HEK293T (cell line): ENCODE measurements at regions not wholly inside any gene's neighbourhood (a gene's known extent, or its start where the extent isn't known, plus 50 kb on each side); places are given as distances from the start of the nearest gene placed in this dataset.

Source experiments
- ARNT ChIP-seq: fragments of 450-650 bp; IDR thresholded peaks from 2 replicates; pipeline ENCODE4 v1.6.1; 2017; ENCODE audit warnings: mild to moderate bottlenecking
- BHLHE40 ChIP-seq: fragments of 450-650 bp; IDR thresholded peaks from 2 replicates; pipeline ENCODE4 v1.6.1; 2016; ENCODE audit warnings: mild to moderate bottlenecking, moderate library complexity, borderline replicate concordance
- CTBP1 ChIP-seq: fragments of 450-650 bp; IDR thresholded peaks from 2 replicates; pipeline ENCODE4 v1.6.1; 2016; ENCODE audit warnings: borderline replicate concordance
- FOXA1 ChIP-seq: fragments of 450-650 bp; IDR thresholded peaks from 2 replicates; pipeline ENCODE4 v1.6.1; 2016; ENCODE audit warnings: mild to moderate bottlenecking
- FOXK2 ChIP-seq: fragments of 450-650 bp; IDR thresholded peaks from 2 replicates; pipeline ENCODE4 v1.6.1; 2016; ENCODE audit warnings: mild to moderate bottlenecking
- FOXM1 ChIP-seq: fragments of 450-650 bp; IDR thresholded peaks from 2 replicates; pipeline ENCODE4 v1.6.1; 2017; ENCODE audit warnings: mild to moderate bottlenecking, borderline replicate concordance
- HDGF ChIP-seq: fragments of 450-650 bp; IDR thresholded peaks from 2 replicates; pipeline ENCODE4 v1.6.1; 2017; ENCODE audit warnings: antibody characterized with exemption, borderline replicate concordance
- NFRKB ChIP-seq: fragments of 450-650 bp; IDR thresholded peaks from 2 replicates; pipeline ENCODE4 v1.6.1; 2016; ENCODE audit warnings: mild to moderate bottlenecking, moderate library complexity
- SUZ12 ChIP-seq: fragments of 450-650 bp; IDR thresholded peaks from 2 replicates; pipeline ENCODE4 v1.6.1; 2016; ENCODE audit warnings: mild to moderate bottlenecking
- TARDBP ChIP-seq: fragments of 450-650 bp; IDR thresholded peaks from 2 replicates; pipeline ENCODE4 v1.6.1; 2016

GRCh38 chr2:12605366-12605765, 111.4 kb upstream of the TRIB2 start:
- no peak for TF ChIP-seq SUZ12
- TF ChIP-seq FOXM1 = no peak
- TF ChIP-seq FOXA1 = no peak
- no peak for TF ChIP-seq TARDBP
- no peak for TF ChIP-seq HDGF
- no peak for TF ChIP-seq ARNT
- no peak for TF ChIP-seq NFRKB
- no peak for TF ChIP-seq CTBP1
- no peak for TF ChIP-seq FOXK2
- TF ChIP-seq BHLHE40 = no peak
